ENCODE measurements at regions not wholly inside any gene's neighbourhood (a gene's known extent, or its start where the extent isn't known, plus 50 kb on each side); places are given as distances from the start of the nearest gene placed in this dataset.
"Not testable (repeated sequence)": the region's sequence is repeated elsewhere in the genome, so short reads cannot be mapped to it uniquely, and the experiment has no call there.

- not testable (repeated sequence) for DNase-seq
Observed at GRCh38 chr7:91790646-91791045, 89.9 kb downstream of the MTERF1 start.

- DNase-seq = no peak
Observed at GRCh38 chr7:91796122-91796521, 84.4 kb downstream of the MTERF1 start.

- no peak for DNase-seq
Observed at GRCh38 chr7:91798425-91798824, 82.1 kb downstream of the MTERF1 start.

- no peak for DNase-seq
Observed at GRCh38 chr7:91800389-91800788, 80.1 kb downstream of the MTERF1 start.

- no peak for DNase-seq
Observed at GRCh38 chr7:91801331-91801983, 79.0 kb downstream of the MTERF1 start.

GRCh38 chr7:91811236-91811635 is 69.3 kb downstream of the MTERF1 start:
- no peak for DNase-seq

GRCh38 chr7:91811641-91812040 is 68.9 kb downstream of the MTERF1 start:
- no peak for DNase-seq

- DNase-seq = no peak
Observed at GRCh38 chr7:91812388-91812787, 68.1 kb downstream of the MTERF1 start.

GRCh38 chr7:91814189-91814588 is 66.3 kb downstream of the MTERF1 start:
- no peak for DNase-seq
